MM.1S (cell line): ENCODE measurements at regions not wholly inside any gene's neighbourhood (a gene's known extent, or its start where the extent isn't known, plus 50 kb on each side); places are given as distances from the start of the nearest gene placed in this dataset.

Experiments used
- DNase-seq: peaks from one replicate; pipeline ENCODE4 v3.0.0-alpha.2; 2015
- H2AFZ ChIP-seq: fragments of 300-600 bp; sonication (generic); 2 replicates; pipeline ENCODE4 v1.6.0; 2016; ENCODE audit warnings: antibody characterized with exemption, low read length
- H3F3A ChIP-seq: fragments of 300-600 bp; sonication (generic); 2 replicates; pipeline ENCODE4 v1.6.1; 2016; ENCODE audit warnings: mild to moderate bottlenecking, antibody characterized with exemption, low read length, moderate library complexity, mixed read lengths; ENCODE audit not compliant: insufficient read depth
- H3K27ac ChIP-seq: fragments of 300-600 bp; sonication (generic); 2 replicates; pipeline ENCODE4 v1.5.1; 2016; ENCODE audit warnings: mild to moderate bottlenecking, low read length
- H3K27me3 ChIP-seq: fragments of 300-600 bp; sonication (generic); replicated peaks from 2 replicates; pipeline ENCODE4 v1.6.0; 2016; ENCODE audit warnings: low read length; ENCODE audit not compliant: insufficient read depth
- H3K36me3 ChIP-seq: fragments of 300-600 bp; sonication (generic); replicated peaks from 2 replicates; pipeline ENCODE4 v1.6.1; 2016; ENCODE audit warnings: mild to moderate bottlenecking, low read length, mixed read lengths; ENCODE audit not compliant: insufficient read depth
- H3K4me1 ChIP-seq: fragments of 300-600 bp; sonication (generic); 2 replicates; pipeline ENCODE4 v1.6.1; 2016; ENCODE audit warnings: low read length, mixed read lengths
- H3K4me2 ChIP-seq: fragments of 300-600 bp; sonication (generic); 2 replicates; pipeline ENCODE4 v1.6.0; 2016; ENCODE audit warnings: low read depth, low read length
- H3K4me3 ChIP-seq: fragments of 300-600 bp; sonication (generic); 2 replicates; pipeline ENCODE4 v1.5.1; 2016; ENCODE audit warnings: low read length, mixed read lengths
- H3K79me2 ChIP-seq: fragments of 300-600 bp; sonication (generic); 2 replicates; pipeline ENCODE4 v1.6.1; 2016; ENCODE audit warnings: mixed run types, low read length, mixed read lengths
- H3K9ac ChIP-seq: fragments of 300-600 bp; sonication (generic); 2 replicates; pipeline ENCODE4 v1.6.1; 2016; ENCODE audit warnings: low read length, mixed read lengths
- H3K9me2 ChIP-seq: fragments of 300-600 bp; sonication (generic); replicated peaks from 2 replicates; pipeline ENCODE4 v1.6.1; 2016; ENCODE audit warnings: mild to moderate bottlenecking, low read length, mixed read lengths; ENCODE audit not compliant: insufficient read depth
- H3K9me3 ChIP-seq: fragments of 300-600 bp; sonication (generic); replicated peaks from 2 replicates; pipeline ENCODE4 v1.6.1; 2016; ENCODE audit warnings: mild to moderate bottlenecking, low read length, mixed read lengths; ENCODE audit not compliant: insufficient read depth
- H4K20me1 ChIP-seq: fragments of 300-600 bp; sonication (generic); 2 replicates; pipeline ENCODE4 v1.6.1; 2016; ENCODE audit warnings: mild to moderate bottlenecking, low read length, moderate library complexity, mixed read lengths; ENCODE audit not compliant: insufficient read depth
- CTCF ChIP-seq: fragments of 300-600 bp; sonication (generic); IDR thresholded peaks from 2 replicates; pipeline ENCODE4 v1.5.1; 2016; ENCODE audit warnings: antibody characterized with exemption, low read length, mixed read lengths
- EZH2 ChIP-seq: fragments of 300-600 bp; sonication (generic); optimal IDR thresholded peaks from 2 replicates; pipeline ENCODE3; 2017; ENCODE audit warnings: low read depth, mild to moderate bottlenecking, antibody characterized with exemption, low read length, mixed read lengths
- EZH2phosphoT487 ChIP-seq: fragments of 300-600 bp; sonication (generic); IDR thresholded peaks from 2 replicates; pipeline ENCODE4 v1.6.1; 2018; ENCODE audit warnings: antibody characterized with exemption, low read length

GRCh38 chr1:200310824-200311223 lies 99.0 kb downstream of the ZNF281 start:
- no peak overlapping the region for H3K9ac ChIP-seq
- no peak overlapping the region for H3K4me2 ChIP-seq

GRCh38 chr1:200307755-200308066 lies 102.1 kb downstream of the ZNF281 start:
- no peak for TF ChIP-seq EZH2phosphoT487
- no peak for TF ChIP-seq CTCF
- TF ChIP-seq EZH2, result no peak
- Histone ChIP-seq H3K4me2 (peak overlapping the region; percentile 80; the same call in 1 of the 2 replicates), H3K9me3 (no peaks in the 10 kb centered on the region), H4K20me1 (no peaks in the 10 kb centered on the region), H3K4me1 (peaks cover 20% of the 10 kb centered on the region), H3K79me2 (no peaks in the 10 kb centered on the region), H3K27me3 (no peaks in the 10 kb centered on the region), H3K9ac (no peak overlapping the region), H3K36me3 (no peaks in the 10 kb centered on the region), H3K27ac (no peak overlapping the region), H2AFZ (no peak overlapping the region), H3K4me3 (no peak overlapping the region), H3F3A (peaks cover 15% of the 10 kb centered on the region; the same call in 1 of the 2 replicates), H3K9me2 (no peaks in the 10 kb centered on the region)
- no peak for DNase-seq

More at GRCh38 chr1:200310824-200311223, 99.0 kb downstream of the ZNF281 start:
- no peak for DNase-seq
- Histone ChIP-seq H3F3A (peaks cover 11% of the 10 kb centered on the region; the same call in 1 of the 2 replicates), H3K4me1 (peaks cover 10% of the 10 kb centered on the region), H3K27ac (no peak overlapping the region), H2AFZ (no peak overlapping the region), H3K27me3 (no peaks in the 10 kb centered on the region), H3K4me3 (no peak overlapping the region), H4K20me1 (no peaks in the 10 kb centered on the region), H3K9me2 (no peaks in the 10 kb centered on the region), H3K36me3 (no peaks in the 10 kb centered on the region), H3K79me2 (no peaks in the 10 kb centered on the region), H3K9me3 (no peaks in the 10 kb centered on the region)
- TF ChIP-seq EZH2 (no peak), EZH2phosphoT487 (no peak), CTCF (no peak)

- Histone ChIP-seq H4K20me1 (no peaks in the 10 kb centered on the region), H3K27me3 (no peaks in the 10 kb centered on the region), H3F3A (peaks cover 16% of the 10 kb centered on the region), H3K9ac (no peak overlapping the region), H3K79me2 (no peaks in the 10 kb centered on the region), H3K4me1 (peaks cover 20% of the 10 kb centered on the region), H3K4me3 (peak overlapping the region; percentile 45), H3K27ac (peak overlapping the region; percentile 7; the same call in 1 of the 2 replicates), H2AFZ (peak overlapping the region; percentile 69), H3K9me2 (no peaks in the 10 kb centered on the region), H3K36me3 (no peaks in the 10 kb centered on the region), H3K4me2 (peak overlapping the region; percentile 80), H3K9me3 (no peaks in the 10 kb centered on the region)
- DNase-seq, result peak; percentile 58
- TF ChIP-seq EZH2, result no peak
- TF ChIP-seq CTCF, result peak; percentile 97
Measured at GRCh38 chr1:200306944-200307754, 102.7 kb downstream of the ZNF281 start.
